ENCODE measurements at regions not wholly inside any gene's neighbourhood (a gene's known extent, or its start where the extent isn't known, plus 50 kb on each side); places are given as distances from the start of the nearest gene placed in this dataset.

- DNase-seq: no peak
Measured at GRCh38 chr6:170025935-170026750, 264.7 kb downstream of the DLL1 start.

- no peak for DNase-seq
Measured at GRCh38 chr6:170025341-170025911, 265.5 kb downstream of the DLL1 start.

- peak; percentile 75 for DNase-seq
Measured at GRCh38 chr6:170024940-170025339, 265.9 kb downstream of the DLL1 start.

- no peak for DNase-seq
Measured at GRCh38 chr6:170023620-170024521, 267.0 kb downstream of the DLL1 start.

- peak; percentile 60 for DNase-seq
Measured at GRCh38 chr6:170022827-170023619, 267.9 kb downstream of the DLL1 start.

GRCh38 chr6:170022291-170022722 is 268.6 kb downstream of the DLL1 start:
- no peak for DNase-seq

GRCh38 chr6:170021579-170021978 is 269.3 kb downstream of the DLL1 start:
- DNase-seq: no peak

GRCh38 chr6:170019818-170020583 is 268.6 kb downstream of the ERMARD start:
- DNase-seq: no peak

- peak; percentile 58 for DNase-seq
Measured at GRCh38 chr6:170018936-170019817, 267.8 kb downstream of the ERMARD start.

- no peak for DNase-seq
Measured at GRCh38 chr6:170018422-170018935, 267.1 kb downstream of the ERMARD start.

- DNase-seq: no peak
Measured at GRCh38 chr6:170017603-170018320, 266.3 kb downstream of the ERMARD start.

GRCh38 chr6:170013815-170014214 is 262.4 kb downstream of the ERMARD start:
- no peak for DNase-seq

- no peak for DNase-seq
Measured at GRCh38 chr6:170012037-170012330, 260.6 kb downstream of the ERMARD start.

GRCh38 chr6:170011204-170012036 is 260.0 kb downstream of the ERMARD start:
- DNase-seq: no peak

GRCh38 chr6:170010665-170011203 is 259.3 kb downstream of the ERMARD start:
- DNase-seq: no peak

GRCh38 chr6:170008294-170008785 is 256.9 kb downstream of the ERMARD start:
- DNase-seq: peak; percentile 0

- DNase-seq: no peak
Measured at GRCh38 chr6:170007468-170008293, 256.3 kb downstream of the ERMARD start.
